Erythroblast (primary cell): ENCODE measurements at regions not wholly inside any gene's neighbourhood (a gene's known extent, or its start where the extent isn't known, plus 50 kb on each side); places are given as distances from the start of the nearest gene placed in this dataset.
"Not testable (repeated sequence)": the region's sequence is repeated elsewhere in the genome, so short reads cannot be mapped to it uniquely, and the experiment has no call there.

Experiments
- DNase-seq, 2 experiments: peaks; one replicate each; lab custom pipeline; 2025; lab: John Stamatoyannopoulos, UW
- GATA1 ChIP-seq: IDR thresholded peaks from 2 replicates; pipeline ENCODE4 v1.6.1; 2011; ENCODE audit warnings: low read depth, mild to moderate bottlenecking, control low read depth, low read length, moderate library complexity
- POLR2A ChIP-seq: IDR thresholded peaks from 2 replicates; pipeline ENCODE4 v1.6.1; 2011; ENCODE audit warnings: mild to moderate bottlenecking, low read length

- TF ChIP-seq POLR2A (no peak), GATA1 (no peak)
- no peak for DNase-seq
These were observed 716.5 kb upstream of the PRR20A start for GRCh38 chr13:56424246-56424645.

- no peak for DNase-seq
- no peak for TF ChIP-seq GATA1
- no peak for TF ChIP-seq POLR2A
These were observed 683.1 kb upstream of the PRR20A start for GRCh38 chr13:56457535-56458190.

- TF ChIP-seq GATA1 = no peak
- no peak for TF ChIP-seq POLR2A
- no peak for DNase-seq
These were observed 681.4 kb upstream of the PRR20A start for GRCh38 chr13:56459286-56459685.

- no peak for DNase-seq
- no peak for TF ChIP-seq POLR2A
- TF ChIP-seq GATA1 = no peak
These were observed 639.0 kb upstream of the PRR20A start for GRCh38 chr13:56501750-56502149.

GRCh38 chr13:56510836-56511235 is 629.9 kb upstream of the PRR20A start:
- DNase-seq = no peak
- no peak for TF ChIP-seq GATA1
- no peak for TF ChIP-seq POLR2A

GRCh38 chr13:56512336-56512735 is 628.4 kb upstream of the PRR20A start:
- DNase-seq = not testable (repeated sequence)

GRCh38 chr13:56515441-56515840 is 625.3 kb upstream of the PRR20A start:
- no peak for TF ChIP-seq GATA1
- TF ChIP-seq POLR2A = no peak
- DNase-seq = no peak

GRCh38 chr13:56528040-56528790 is 612.5 kb upstream of the PRR20A start:
- TF ChIP-seq GATA1 (no peak), POLR2A (no peak)
- DNase-seq = no peak

- DNase-seq = no peak
- TF ChIP-seq POLR2A (no peak), GATA1 (no peak)
These were observed 610.6 kb upstream of the PRR20A start for GRCh38 chr13:56530096-56530495.

GRCh38 chr13:56547921-56548320 is 592.8 kb upstream of the PRR20A start:
- not testable (repeated sequence) for DNase-seq

- no peak for TF ChIP-seq GATA1
- no peak for TF ChIP-seq POLR2A
- no peak for DNase-seq
These were observed 581.9 kb upstream of the PRR20A start for GRCh38 chr13:56558698-56559320.

GRCh38 chr13:56561327-56561726 is 579.4 kb upstream of the PRR20A start:
- TF ChIP-seq GATA1 (no peak), POLR2A (no peak)
- DNase-seq = no peak

GRCh38 chr13:56563663-56564062 is 577.1 kb upstream of the PRR20A start:
- DNase-seq = no peak
- no peak for TF ChIP-seq POLR2A
- no peak for TF ChIP-seq GATA1

- DNase-seq = no peak
- no peak for TF ChIP-seq POLR2A
- no peak for TF ChIP-seq GATA1
These were observed 553.7 kb upstream of the PRR20A start for GRCh38 chr13:56586976-56587375.
